ENCODE measurements at regions not wholly inside any gene's neighbourhood (a gene's known extent, or its start where the extent isn't known, plus 50 kb on each side); places are given as distances from the start of the nearest gene placed in this dataset.

DNA sequence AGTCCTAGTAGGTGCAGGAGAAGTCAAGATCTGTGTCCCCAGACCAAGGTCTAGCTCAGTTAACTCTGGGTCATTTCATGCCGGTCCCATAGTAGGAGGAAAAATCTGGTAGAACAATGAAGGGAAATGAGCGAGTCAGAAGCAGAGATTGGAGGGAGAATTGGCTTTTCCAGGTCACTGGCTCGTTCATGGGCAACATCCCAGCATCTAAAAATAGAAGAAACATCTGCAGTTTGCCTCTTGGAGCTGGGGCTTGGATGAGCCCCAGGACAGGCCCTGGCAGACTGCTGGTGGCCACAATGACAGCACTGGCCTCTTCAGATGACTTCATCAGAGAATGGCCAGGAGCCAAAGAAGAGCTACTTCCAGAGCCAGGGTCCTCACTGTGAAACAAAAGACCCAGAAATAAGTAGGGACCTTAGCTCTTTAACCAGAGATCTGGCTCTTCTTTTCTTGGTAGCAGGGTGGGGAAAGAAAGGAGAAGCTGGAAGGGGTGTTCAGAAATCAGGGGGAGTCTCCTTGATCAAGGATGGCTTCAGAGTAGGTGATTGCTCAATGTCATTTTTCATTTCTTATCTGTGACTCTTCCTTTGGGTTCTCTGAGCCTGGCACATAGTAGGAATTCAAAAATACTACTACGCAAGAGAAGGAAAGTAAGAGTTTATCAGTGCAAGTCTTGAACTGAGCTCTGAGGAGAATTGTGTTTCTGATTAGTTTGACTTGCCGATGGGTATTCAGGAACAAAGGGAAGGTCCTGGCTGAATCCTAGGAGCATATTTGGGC lies 102.6 kb downstream of the TMPRSS5 start:
- H3K27ac ChIP-seq, result no peak overlapping the region
- TF ChIP-seq, protein P1, sequence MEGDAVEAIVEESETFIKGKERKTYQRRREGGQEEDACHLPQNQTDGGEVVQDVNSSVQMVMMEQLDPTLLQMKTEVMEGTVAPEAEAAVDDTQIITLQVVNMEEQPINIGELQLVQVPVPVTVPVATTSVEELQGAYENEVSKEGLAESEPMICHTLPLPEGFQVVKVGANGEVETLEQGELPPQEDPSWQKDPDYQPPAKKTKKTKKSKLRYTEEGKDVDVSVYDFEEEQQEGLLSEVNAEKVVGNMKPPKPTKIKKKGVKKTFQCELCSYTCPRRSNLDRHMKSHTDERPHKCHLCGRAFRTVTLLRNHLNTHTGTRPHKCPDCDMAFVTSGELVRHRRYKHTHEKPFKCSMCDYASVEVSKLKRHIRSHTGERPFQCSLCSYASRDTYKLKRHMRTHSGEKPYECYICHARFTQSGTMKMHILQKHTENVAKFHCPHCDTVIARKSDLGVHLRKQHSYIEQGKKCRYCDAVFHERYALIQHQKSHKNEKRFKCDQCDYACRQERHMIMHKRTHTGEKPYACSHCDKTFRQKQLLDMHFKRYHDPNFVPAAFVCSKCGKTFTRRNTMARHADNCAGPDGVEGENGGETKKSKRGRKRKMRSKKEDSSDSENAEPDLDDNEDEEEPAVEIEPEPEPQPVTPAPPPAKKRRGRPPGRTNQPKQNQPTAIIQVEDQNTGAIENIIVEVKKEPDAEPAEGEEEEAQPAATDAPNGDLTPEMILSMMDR (conservative IDR thresholded peaks at IDR 0.05), result no peak

DNA sequence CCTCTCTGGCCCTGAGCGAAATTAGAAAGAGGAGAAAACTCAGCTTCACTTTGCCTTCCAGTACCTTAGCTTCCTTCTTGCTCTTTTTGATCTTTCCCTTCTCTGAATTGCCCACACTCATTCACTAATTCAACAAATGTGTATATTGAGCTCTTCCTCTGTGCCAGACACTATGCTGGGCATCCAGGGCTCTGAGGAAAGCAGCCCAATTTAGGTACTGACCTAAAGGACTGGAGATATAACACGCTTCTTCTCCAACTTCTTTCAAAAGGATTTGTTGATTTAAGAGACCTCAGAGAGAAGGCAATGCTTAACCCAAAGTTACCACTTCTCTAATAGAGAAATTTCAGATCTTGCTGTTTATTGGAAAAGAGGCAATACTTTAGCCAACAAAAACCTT lies 103.6 kb downstream of the TMPRSS5 start:
- H3K27ac ChIP-seq, result no peak overlapping the region
- TF ChIP-seq, protein P1 (conservative IDR thresholded peaks at IDR 0.05), result no peak

DNA sequence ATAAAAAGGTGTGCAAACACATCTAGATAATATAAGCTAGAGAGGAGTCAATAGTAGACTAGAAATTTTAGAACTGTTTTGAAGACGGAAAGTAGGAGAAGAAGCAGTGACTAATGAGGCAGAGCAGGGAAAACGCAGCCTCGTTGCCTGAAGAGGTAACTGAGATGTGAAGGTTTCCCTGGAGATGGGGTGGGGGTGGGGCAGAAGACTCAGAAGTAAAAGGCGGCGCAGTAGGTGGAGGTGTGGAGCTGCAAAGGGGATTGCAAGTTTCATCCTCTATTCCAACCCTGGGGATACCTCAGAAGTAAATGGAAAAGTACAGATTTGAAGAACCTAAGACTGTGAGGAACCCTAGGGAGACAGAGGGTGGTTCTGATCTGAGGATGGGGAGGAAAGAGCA lies 109.5 kb downstream of the TMPRSS5 start:
- no peak overlapping the region for H3K27ac ChIP-seq
- TF ChIP-seq, protein P1 (conservative IDR thresholded peaks at IDR 0.05), result no peak

GRCh38 chr11:113595810-113596594 lies 110.1 kb downstream of the TMPRSS5 start:
- TF ChIP-seq, protein P1 (conservative IDR thresholded peaks at IDR 0.05), result no peak

GRCh38 chr11:113593698-113594308 lies 112.3 kb downstream of the TMPRSS5 start:
- H3K27ac ChIP-seq, result no peak overlapping the region
- TF ChIP-seq, protein P1 (conservative IDR thresholded peaks at IDR 0.05), result no peak

More at GRCh38 chr11:113595810-113596594, 110.1 kb downstream of the TMPRSS5 start:
- H3K27ac ChIP-seq, result no peak overlapping the region

DNA sequence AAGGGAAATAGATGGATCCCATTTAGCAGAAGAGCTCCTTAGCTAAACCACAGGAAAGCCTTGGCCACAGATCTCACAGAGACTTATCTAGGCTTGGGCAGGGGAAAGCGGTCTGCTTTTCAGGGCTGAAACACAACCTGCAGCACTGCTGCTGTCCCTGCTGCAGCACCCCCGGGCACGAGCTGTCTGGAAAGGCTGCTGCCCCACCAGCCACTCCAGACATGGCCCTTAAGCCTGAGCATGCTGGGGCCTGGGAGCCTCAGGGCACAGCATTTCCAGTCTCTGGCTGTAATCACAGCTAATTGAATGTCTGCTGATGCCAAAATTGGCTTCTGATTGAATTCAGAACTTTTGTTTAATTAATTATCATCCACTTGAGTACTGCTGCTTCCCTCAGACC lies 115.0 kb downstream of the TMPRSS5 start:
- H3K27ac ChIP-seq, result no peak overlapping the region
- TF ChIP-seq, protein P1 (conservative IDR thresholded peaks at IDR 0.05), result no peak

GRCh38 chr11:113587308-113587739 lies 112.1 kb upstream of the DRD2 start:
- TF ChIP-seq, protein P1 (conservative IDR thresholded peaks at IDR 0.05), result no peak
- H3K27ac ChIP-seq, result no peak overlapping the region

Data from VCaP (cell line).